ENCODE measurements at regions not wholly inside any gene's neighbourhood (a gene's known extent, or its start where the extent isn't known, plus 50 kb on each side); places are given as distances from the start of the nearest gene placed in this dataset.
A peak's percentile ranks its signal among the peaks of the same experiment; 100 is the strongest.
"Not testable (repeated sequence)": the region's sequence is repeated elsewhere in the genome, so short reads cannot be mapped to it uniquely, and the experiment has no call there.

- no peak for DNase-seq
Measured at GRCh38 chr4:130025701-130026100, 929.7 kb downstream of the C4orf33 start.

GRCh38 chr4:130026185-130026584, 930.2 kb downstream of the C4orf33 start:
- no peak for DNase-seq

- no peak for DNase-seq
Measured at GRCh38 chr4:130027973-130028372, 932.0 kb downstream of the C4orf33 start.

- no peak for DNase-seq
Measured at GRCh38 chr4:130028552-130028951, 932.6 kb downstream of the C4orf33 start.

- no peak for DNase-seq
Measured at GRCh38 chr4:130029442-130029841, 933.5 kb downstream of the C4orf33 start.

- DNase-seq = no peak
Measured at GRCh38 chr4:130031858-130032257, 935.9 kb downstream of the C4orf33 start.

- DNase-seq = not testable (repeated sequence)
Measured at GRCh38 chr4:130033657-130034056, 937.7 kb downstream of the C4orf33 start.

- DNase-seq = no peak
Measured at GRCh38 chr4:130034876-130035275, 938.9 kb downstream of the C4orf33 start.

- DNase-seq = no peak
Measured at GRCh38 chr4:130035391-130035790, 939.4 kb downstream of the C4orf33 start.

- not testable (repeated sequence) for DNase-seq
Measured at GRCh38 chr4:130037866-130038265, 941.9 kb downstream of the C4orf33 start.

- not testable (repeated sequence) for DNase-seq
Measured at GRCh38 chr4:130038540-130038939, 942.6 kb downstream of the C4orf33 start.

GRCh38 chr4:130043732-130044160, 947.8 kb downstream of the C4orf33 start:
- peak; percentile 26 for DNase-seq

- no peak for DNase-seq
Measured at GRCh38 chr4:130044788-130045531, 949.0 kb downstream of the C4orf33 start.

- no peak for DNase-seq
Measured at GRCh38 chr4:130053723-130054122, 957.8 kb downstream of the C4orf33 start.

- DNase-seq = no peak
Measured at GRCh38 chr4:130054908-130055307, 959.0 kb downstream of the C4orf33 start.

GRCh38 chr4:130056286-130056685, 960.3 kb downstream of the C4orf33 start:
- DNase-seq = no peak

- DNase-seq = peak; percentile 7
Measured at GRCh38 chr4:130064471-130064870, 968.5 kb downstream of the C4orf33 start.

GRCh38 chr4:130067419-130067818, 971.5 kb downstream of the C4orf33 start:
- no peak for DNase-seq

GRCh38 chr4:130068072-130068471, 972.1 kb downstream of the C4orf33 start:
- no peak for DNase-seq

- no peak for DNase-seq
Measured at GRCh38 chr4:130071746-130072145, 975.8 kb downstream of the C4orf33 start.

GRCh38 chr4:130073145-130073790, 977.3 kb downstream of the C4orf33 start:
- no peak for DNase-seq

GRCh38 chr4:130074096-130074495, 978.1 kb downstream of the C4orf33 start:
- DNase-seq = no peak

GRCh38 chr4:130077275-130077674, 981.3 kb downstream of the C4orf33 start:
- DNase-seq = no peak

GRCh38 chr4:130079027-130079426, 983.1 kb downstream of the C4orf33 start:
- DNase-seq = not testable (repeated sequence)

Data from hindlimb muscle (tissue), 1 donor.